HCT116 (cell line): ENCODE measurements at regions not wholly inside any gene's neighbourhood (a gene's known extent, or its start where the extent isn't known, plus 50 kb on each side); places are given as distances from the start of the nearest gene placed in this dataset.

Source experiments
- EZH2phosphoT487 ChIP-seq: fragments of 200-600 bp; IDR thresholded peaks from 2 replicates; pipeline ENCODE4 v1.6.1; 2018; ENCODE audit warnings: antibody characterized with exemption, borderline replicate concordance
- POLR2AphosphoS5 ChIP-seq: IDR thresholded peaks from 2 replicates; pipeline ENCODE4 v1.6.1; 2011; ENCODE audit warnings: mild to moderate bottlenecking, low read depth, low read length, moderate library complexity
- RAD21 ChIP-seq: IDR thresholded peaks from 2 replicates; pipeline ENCODE4 v1.6.1; 2012; ENCODE audit warnings: low read depth, mild to moderate bottlenecking
- SIN3A ChIP-seq: IDR thresholded peaks from 2 replicates; pipeline ENCODE4 v1.6.1; 2012; ENCODE audit warnings: low read depth
- TCF7L2 ChIP-seq: IDR thresholded peaks from 2 replicates; pipeline ENCODE4 v1.7.0; 2011; ENCODE audit warnings: borderline replicate concordance, inconsistent platforms; ENCODE audit not compliant: insufficient read depth, insufficient read length; ENCODE audit errors: extremely low read depth
- TF ChIP-seq, protein P1 (sequence below), 3 experiments: fragments of 200-600 bp in 1 of 3; sonication (generic) in 1 of 3; IDR thresholded peaks in 2 of 3; conservative IDR thresholded peaks in 1 of 3; 2 replicates each; pipeline ENCODE4 v1.5.1; 2012 to 2017; ENCODE audit warnings: low read depth in 2 of 3, low read length in 2 of 3, antibody characterized with exemption in 1 of 3, borderline replicate concordance in 1 of 3, control low read depth in 1 of 3, mild to moderate bottlenecking in 1 of 3, mixed read lengths in 1 of 3, mixed run types in 1 of 3, moderate library complexity in 1 of 3; ENCODE audit not compliant: insufficient read depth in 1 of 3
- TF ChIP-seq, protein P2 (sequence below): IDR thresholded peaks from 2 replicates; pipeline ENCODE4 v1.6.1; 2012

DNA sequence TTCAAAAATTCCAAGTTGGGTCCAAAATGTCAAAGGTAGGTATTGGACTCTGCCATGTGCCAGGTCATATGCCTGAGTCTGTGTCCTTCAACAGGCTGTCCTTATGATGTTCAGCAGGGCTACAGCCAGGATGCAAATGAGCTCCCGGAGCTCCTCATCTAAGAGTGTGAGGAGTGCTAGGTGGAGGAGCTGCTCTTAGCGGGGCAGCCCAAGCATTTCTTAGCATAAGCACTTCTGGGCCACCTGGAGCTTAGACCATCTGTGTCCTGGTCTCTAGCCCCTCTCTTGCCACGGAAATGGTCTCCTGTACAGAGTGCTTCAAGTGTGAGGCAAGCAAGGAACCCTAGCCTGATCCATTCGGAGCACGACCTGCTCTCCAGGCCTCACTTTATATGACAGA lies 64.6 kb upstream of the PRR23C start:
- TF ChIP-seq, protein P1, sequence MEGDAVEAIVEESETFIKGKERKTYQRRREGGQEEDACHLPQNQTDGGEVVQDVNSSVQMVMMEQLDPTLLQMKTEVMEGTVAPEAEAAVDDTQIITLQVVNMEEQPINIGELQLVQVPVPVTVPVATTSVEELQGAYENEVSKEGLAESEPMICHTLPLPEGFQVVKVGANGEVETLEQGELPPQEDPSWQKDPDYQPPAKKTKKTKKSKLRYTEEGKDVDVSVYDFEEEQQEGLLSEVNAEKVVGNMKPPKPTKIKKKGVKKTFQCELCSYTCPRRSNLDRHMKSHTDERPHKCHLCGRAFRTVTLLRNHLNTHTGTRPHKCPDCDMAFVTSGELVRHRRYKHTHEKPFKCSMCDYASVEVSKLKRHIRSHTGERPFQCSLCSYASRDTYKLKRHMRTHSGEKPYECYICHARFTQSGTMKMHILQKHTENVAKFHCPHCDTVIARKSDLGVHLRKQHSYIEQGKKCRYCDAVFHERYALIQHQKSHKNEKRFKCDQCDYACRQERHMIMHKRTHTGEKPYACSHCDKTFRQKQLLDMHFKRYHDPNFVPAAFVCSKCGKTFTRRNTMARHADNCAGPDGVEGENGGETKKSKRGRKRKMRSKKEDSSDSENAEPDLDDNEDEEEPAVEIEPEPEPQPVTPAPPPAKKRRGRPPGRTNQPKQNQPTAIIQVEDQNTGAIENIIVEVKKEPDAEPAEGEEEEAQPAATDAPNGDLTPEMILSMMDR (IDR thresholded peaks at IDR 0.05 in 2 of 3, conservative IDR thresholded peaks at IDR 0.05 in 1 of 3; ENCODE audit: borderline replicate concordance in 1 of 3, insufficient read depth in 1 of 3, low read depth in 2 of 3, low read length in 2 of 3), result no peak
- no peak for TF ChIP-seq EZH2phosphoT487
- TF ChIP-seq, protein P2, sequence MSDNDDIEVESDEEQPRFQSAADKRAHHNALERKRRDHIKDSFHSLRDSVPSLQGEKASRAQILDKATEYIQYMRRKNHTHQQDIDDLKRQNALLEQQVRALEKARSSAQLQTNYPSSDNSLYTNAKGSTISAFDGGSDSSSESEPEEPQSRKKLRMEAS, result no peak
- TF ChIP-seq TCF7L2, result no peak
- TF ChIP-seq POLR2AphosphoS5, result no peak
- no peak for TF ChIP-seq RAD21
- no peak for TF ChIP-seq SIN3A
